GM19099 (cell line): ENCODE measurements at regions not wholly inside any gene's neighbourhood (a gene's known extent, or its start where the extent isn't known, plus 50 kb on each side); places are given as distances from the start of the nearest gene placed in this dataset.

ENCODE experiments used
- POLR2A ChIP-seq: IDR thresholded peaks from 3 replicates; pipeline ENCODE4 v1.6.1; 2011; ENCODE audit warnings: low read depth; ENCODE audit not compliant: insufficient read length; ENCODE audit errors: extremely low read depth

DNA sequence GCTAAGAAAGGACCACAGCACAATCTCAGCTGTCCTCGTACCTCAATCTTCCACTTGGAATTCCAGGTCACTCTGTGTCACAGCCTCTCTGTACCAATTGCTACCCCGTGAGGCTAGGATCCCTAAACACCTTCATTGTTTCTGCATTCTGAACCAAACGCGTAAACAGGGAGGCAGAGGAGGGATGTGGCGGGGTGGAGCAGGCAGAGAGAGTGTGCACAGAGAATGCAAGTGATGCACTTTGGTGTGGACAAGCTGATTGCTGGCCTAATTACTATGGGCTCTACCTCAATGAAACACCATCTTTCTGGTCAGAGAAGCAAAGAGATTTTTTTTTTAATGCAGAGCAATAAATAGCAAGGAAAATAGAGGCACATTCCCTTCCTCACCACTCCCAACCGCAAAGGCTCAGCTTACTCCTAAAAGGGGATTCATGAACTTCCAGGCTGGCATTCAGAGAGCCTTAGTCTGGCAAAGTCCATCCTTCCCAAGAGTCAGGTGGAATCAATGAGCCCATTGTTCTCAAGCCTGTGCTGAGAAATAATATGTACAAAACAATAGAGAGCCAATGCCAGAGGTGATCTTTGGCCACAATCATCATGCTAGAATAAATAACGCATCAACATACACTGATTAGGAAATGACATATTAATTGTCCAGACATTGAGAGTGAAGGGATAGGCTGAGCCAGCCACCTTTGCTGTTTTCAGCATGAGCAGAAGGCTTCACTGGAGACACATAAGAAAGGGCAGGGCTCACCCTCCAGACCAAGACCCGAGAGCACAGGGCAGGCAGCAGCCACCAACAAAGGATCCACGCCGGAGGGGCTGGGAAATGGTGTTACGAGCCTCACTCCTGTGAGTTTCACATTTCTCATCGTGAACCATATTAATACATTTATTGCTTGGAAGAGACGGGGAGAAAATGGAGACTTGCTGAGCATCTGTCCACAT lies 278.8 kb downstream of the ENC1 start:
- TF ChIP-seq POLR2A, result no peak

- TF ChIP-seq POLR2A, result no peak
Observed at GRCh38 chr5:74360535-74361210, 279.9 kb downstream of the ENC1 start.

GRCh38 chr5:74357827-74358226 lies 282.7 kb downstream of the ENC1 start:
- no peak for TF ChIP-seq POLR2A

DNA sequence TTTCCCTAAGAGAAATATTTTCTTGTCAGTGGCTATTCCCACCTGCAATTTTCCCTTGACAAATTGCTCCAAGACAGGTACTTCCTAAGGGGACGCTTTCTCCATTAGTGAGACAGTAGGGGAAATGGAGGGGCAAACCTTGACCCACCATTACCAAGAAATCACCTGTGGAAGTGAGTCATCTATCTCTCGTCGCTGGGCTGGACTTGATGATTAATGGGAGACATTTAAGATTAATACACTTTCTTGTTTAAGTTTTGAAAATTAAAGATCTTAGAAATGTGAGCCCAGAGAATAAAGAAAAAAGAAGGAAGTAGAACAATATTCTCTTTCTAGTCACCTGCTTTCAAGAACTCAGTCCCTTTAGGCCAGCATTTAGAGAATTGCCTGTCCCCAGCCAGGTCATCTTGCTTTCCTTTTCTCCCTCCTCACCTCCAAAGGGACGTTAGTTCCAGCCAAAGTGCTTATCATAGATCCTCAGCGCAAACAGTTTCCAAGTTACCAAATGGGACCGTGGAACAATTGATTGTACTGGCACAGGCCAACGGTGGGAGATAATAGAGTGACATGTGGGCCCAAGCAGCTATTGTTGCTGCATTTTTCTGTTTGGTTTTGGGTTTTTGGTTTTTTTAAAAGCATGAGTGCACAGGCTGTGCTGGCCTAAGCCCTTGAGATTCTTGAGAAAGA lies 284.4 kb downstream of the ENC1 start:
- no peak for TF ChIP-seq POLR2A

GRCh38 chr5:74355041-74355824 lies 285.3 kb downstream of the ENC1 start:
- no peak for TF ChIP-seq POLR2A

DNA sequence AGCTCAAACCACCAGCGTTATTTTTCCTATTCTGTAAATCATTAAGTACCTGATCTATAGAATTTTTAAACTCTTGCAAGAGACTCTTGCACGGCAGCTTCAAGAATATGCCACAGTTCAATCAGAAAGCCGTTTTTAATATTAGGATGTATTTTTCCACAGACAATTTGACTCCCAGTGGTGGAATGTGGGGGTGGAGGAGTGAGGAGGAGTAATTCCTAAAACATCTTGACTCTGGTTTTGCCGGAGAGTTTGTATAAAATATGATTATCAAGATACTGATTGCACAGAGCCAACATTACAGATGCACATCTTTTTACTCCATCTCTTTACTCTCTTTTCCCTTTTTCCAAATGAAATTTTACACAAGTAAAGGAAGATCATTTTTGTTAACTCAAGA lies 288.3 kb downstream of the ENC1 start:
- TF ChIP-seq POLR2A, result no peak

- TF ChIP-seq POLR2A, result no peak
Observed at GRCh38 chr5:74342948-74343682, 297.4 kb downstream of the ENC1 start.

GRCh38 chr5:74342182-74342581 lies 298.3 kb downstream of the ENC1 start:
- TF ChIP-seq POLR2A, result no peak

DNA sequence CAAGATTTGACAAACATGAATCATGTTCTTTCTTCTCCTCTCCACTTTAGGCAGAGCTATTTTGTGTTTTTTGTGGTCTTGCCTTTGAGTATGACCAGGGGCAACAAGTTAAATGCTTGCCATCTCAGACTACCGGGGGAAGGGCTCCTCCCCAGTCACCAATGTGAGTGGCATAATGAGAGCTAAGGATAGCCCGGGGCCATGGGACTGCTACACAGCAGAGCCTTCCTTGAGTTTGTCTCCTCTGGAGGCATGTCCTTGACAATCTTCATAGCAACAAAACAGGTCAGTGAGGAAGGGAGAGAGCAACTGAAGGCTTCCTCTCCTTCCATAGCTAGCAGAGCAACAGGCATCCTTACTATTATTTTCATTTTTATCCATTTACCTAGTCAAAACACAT lies 299.3 kb downstream of the ENC1 start:
- no peak for TF ChIP-seq POLR2A

DNA sequence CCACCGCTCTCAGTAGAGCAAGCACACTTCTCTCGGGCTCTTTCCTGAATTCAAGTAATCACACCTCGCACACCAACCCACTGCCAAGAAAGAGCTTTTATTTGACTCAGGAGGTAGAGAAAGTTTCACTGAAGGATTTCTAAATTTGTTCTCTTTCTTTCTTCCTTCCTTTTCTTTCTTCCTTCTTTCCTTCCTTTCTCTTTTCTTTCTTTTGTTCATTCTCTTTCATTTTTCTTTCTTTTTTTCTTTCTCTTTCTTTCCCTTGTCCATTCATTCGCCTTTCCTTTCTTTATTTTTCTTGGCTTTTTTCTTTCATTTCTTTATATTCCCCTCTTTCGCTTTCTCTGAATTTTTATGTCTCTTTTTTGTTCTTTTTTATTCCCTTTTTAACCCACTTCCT lies 300.1 kb downstream of the ENC1 start:
- TF ChIP-seq POLR2A, result no peak

GRCh38 chr5:74337984-74338310 lies 302.6 kb downstream of the ENC1 start:
- no peak for TF ChIP-seq POLR2A

GRCh38 chr5:74337254-74337983 lies 303.1 kb downstream of the ENC1 start:
- no peak for TF ChIP-seq POLR2A

DNA sequence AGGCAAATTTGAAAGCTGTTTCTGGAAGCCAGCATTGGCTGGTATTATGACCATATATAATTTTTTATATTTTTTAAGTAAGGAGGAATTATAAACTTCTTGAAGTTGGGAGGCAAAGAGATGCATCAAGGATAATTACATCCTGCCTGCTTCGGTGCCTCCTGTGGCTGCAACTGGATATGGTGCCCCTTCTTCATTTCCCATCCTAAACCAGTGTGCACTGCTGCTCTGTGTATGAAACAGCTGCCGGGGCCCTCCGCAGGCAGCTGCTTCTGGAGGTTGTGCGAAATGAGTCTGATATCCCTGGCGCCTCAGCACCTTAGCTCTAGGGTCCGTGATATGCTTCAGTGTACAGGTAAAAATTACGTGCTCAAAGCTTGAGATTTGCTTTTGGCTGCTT lies 304.2 kb downstream of the ENC1 start:
- no peak for TF ChIP-seq POLR2A

- no peak for TF ChIP-seq POLR2A
Observed at GRCh38 chr5:74334762-74335384, 305.7 kb downstream of the ENC1 start.
